PC-9 (cell line): ENCODE measurements at regions not wholly inside any gene's neighbourhood (a gene's known extent, or its start where the extent isn't known, plus 50 kb on each side); places are given as distances from the start of the nearest gene placed in this dataset.

Experiments used
- BruUV-seq: library from RNA; stranded (reverse); fragments of 400-500 nt; replicated peaks from 2 replicates; lab custom pipeline; 2021; lab: Mats Ljungman, UMichigan
- CTCF ChIA-PET: fragments of 300-600 bp; sonication (Branson Sonifier 250); formaldehyde crosslinking; loops from one replicate; lab custom pipeline; 2022; ENCODE audit warnings: antibody characterized with exemption; lab: Charles Lee
- POLR2A ChIA-PET: fragments of 300-600 bp; sonication (Branson Sonifier 250); formaldehyde crosslinking; loops from one replicate; lab custom pipeline; 2022; ENCODE audit warnings: antibody characterized with exemption; ENCODE audit not compliant: unreplicated experiment; lab: Charles Lee
- DNase-seq, 2 experiments: peaks; one replicate each; pipeline versions ENCODE4 v3.0.0 to v3.0.0-alpha.2; 2015 to 2022; ENCODE audit warnings: mixed read lengths in 1 of 2
- H2AFZ ChIP-seq: fragments of 200-600 bp; sonication (generic); 2 replicates; pipeline ENCODE4 v1.8.1; 2017; ENCODE audit warnings: antibody characterized with exemption
- H3F3A ChIP-seq: fragments of 200-600 bp; sonication (generic); 2 replicates; pipeline ENCODE4 v1.8.1; 2017; ENCODE audit warnings: antibody characterized with exemption, mild to moderate bottlenecking, low read depth; ENCODE audit not compliant: insufficient read depth
- H3K27ac ChIP-seq: fragments of 200-600 bp; sonication (generic); 2 replicates; pipeline ENCODE4 v1.6.1; 2016; ENCODE audit warnings: mixed run types
- H3K27me3 ChIP-seq: fragments of 200-600 bp; sonication (generic); 2 replicates; pipeline ENCODE4 v1.6.1; 2016; ENCODE audit warnings: low read depth, mixed run types; ENCODE audit not compliant: insufficient read depth
- H3K36me3 ChIP-seq: fragments of 200-600 bp; sonication (generic); 2 replicates; pipeline ENCODE4 v1.6.1; 2016; ENCODE audit warnings: low read depth, mixed run types
- H3K4me1 ChIP-seq: fragments of 200-600 bp; sonication (generic); replicated peaks from 2 replicates; pipeline ENCODE4 v1.6.1; 2016; ENCODE audit warnings: mixed run types; ENCODE audit not compliant: insufficient read depth
- H3K4me2 ChIP-seq: fragments of 200-600 bp; sonication (generic); 2 replicates; pipeline ENCODE4 v1.6.1; 2017; ENCODE audit warnings: mixed run types
- H3K4me3 ChIP-seq: fragments of 200-600 bp; sonication (generic); 2 replicates; pipeline ENCODE4 v1.6.1; 2016; ENCODE audit warnings: mixed run types
- H3K79me2 ChIP-seq: fragments of 200-600 bp; sonication (generic); 2 replicates; pipeline ENCODE4 v1.6.1; 2017; ENCODE audit warnings: low read depth, mixed run types
- H3K9me2 ChIP-seq: fragments of 200-600 bp; sonication (generic); 2 replicates; pipeline ENCODE4 v1.8.1; 2017; ENCODE audit warnings: mild to moderate bottlenecking; ENCODE audit not compliant: insufficient read depth
- H3K9me3 ChIP-seq: fragments of 200-600 bp; sonication (generic); 2 replicates; pipeline ENCODE4 v1.8.1; 2016; ENCODE audit warnings: low read depth; ENCODE audit not compliant: insufficient read depth
- H4K20me1 ChIP-seq: fragments of 200-600 bp; sonication (generic); 2 replicates; pipeline ENCODE4 v1.8.1; 2017; ENCODE audit not compliant: insufficient read depth
- CTCF ChIP-seq: fragments of 200-600 bp; sonication (generic); conservative IDR thresholded peaks from 2 replicates; pipeline ENCODE4 v1.6.1; 2017; ENCODE audit warnings: mixed run types, antibody characterized with exemption, mild to moderate bottlenecking, moderate library complexity
- EZH2 ChIP-seq: fragments of 200-600 bp; sonication (generic); IDR thresholded peaks from 2 replicates; pipeline ENCODE4 v1.8.0; 2017; ENCODE audit warnings: antibody characterized with exemption, low read depth
- intact Hi-C: fragments of 100-400 bp; cut with micrococcal nuclease; formaldehyde crosslinking; loops from one replicate; pipeline ENCODE4 v1.10.0; 2022; ENCODE audit not compliant: unreplicated experiment

- no peaks in the 10 kb centered on the region for H3K9me3 ChIP-seq
- CTCF ChIA-PET: interaction anchor here (0.9 to 1.2 kb wide), 2 partner anchors 22 to 443 kb away, joined by 3 to 4 read pairs; no protein-coding TSS in a partner anchor
- intact Hi-C loops: loop anchor here (1.0 kb wide), 1 partner anchor 22 kb away; no protein-coding TSS in a partner anchor
- no peaks in the 10 kb centered on the region for H3K79me2 ChIP-seq
- no peaks in the 10 kb centered on the region for H3K9me2 ChIP-seq
- no peak overlapping the region for H3K27ac ChIP-seq
- no peak overlapping the region for H2AFZ ChIP-seq
- no peaks in the 10 kb centered on the region for H4K20me1 ChIP-seq
- H3K36me3 ChIP-seq: no peaks in the 10 kb centered on the region
- TF ChIP-seq EZH2 (no peak), CTCF (no peak)
- H3K27me3 ChIP-seq: no peaks in the 10 kb centered on the region
- no peak overlapping the region for H3K4me2 ChIP-seq
- peaks cover 10% of the 10 kb centered on the region for H3K4me1 ChIP-seq
- no peak for DNase-seq
- H3K4me3 ChIP-seq: no peak overlapping the region
- BruUV-seq: no TSS peak
- H3F3A ChIP-seq: peaks cover 12% of the 10 kb centered on the region; the same call in 1 of the 2 replicates
- POLR2A ChIA-PET: no interaction called here
Measured at GRCh38 chr2:200735061-200735460, 76.6 kb upstream of the BZW1 start.

GRCh38 chr2:200736646-200737274 is 75.0 kb upstream of the BZW1 start:
- Histone ChIP-seq H3K27me3 (no peaks in the 10 kb centered on the region), H3K4me3 (no peak overlapping the region), H3F3A (peaks cover 12% of the 10 kb centered on the region; the same call in 1 of the 2 replicates), H3K36me3 (no peaks in the 10 kb centered on the region), H3K9me3 (no peaks in the 10 kb centered on the region), H3K79me2 (no peaks in the 10 kb centered on the region), H3K4me1 (peaks cover 16% of the 10 kb centered on the region), H3K9me2 (no peaks in the 10 kb centered on the region), H3K4me2 (no peak overlapping the region), H4K20me1 (no peaks in the 10 kb centered on the region), H2AFZ (no peak overlapping the region), H3K27ac (no peak overlapping the region)
- TF ChIP-seq EZH2 (no peak), CTCF (no peak)
- CTCF ChIA-PET: interaction anchor here (0.5 to 0.6 kb wide), 3 partner anchors 31 to 120 kb away, joined by 4 to 9 read pairs (median 4); no protein-coding TSS in a partner anchor
- no TSS peak for BruUV-seq
- no peak for DNase-seq
- intact Hi-C loops: no loop called here
- POLR2A ChIA-PET: no interaction called here

- no peak for DNase-seq
- Histone ChIP-seq H3K4me2 (no peak overlapping the region), H3K9me2 (no peaks in the 10 kb centered on the region), H3K36me3 (no peaks in the 10 kb centered on the region), H3K27ac (no peak overlapping the region), H3K79me2 (no peaks in the 10 kb centered on the region), H4K20me1 (no peaks in the 10 kb centered on the region), H3F3A (peaks cover 15% of the 10 kb centered on the region; the same call in 1 of the 2 replicates), H3K4me1 (peaks cover 24% of the 10 kb centered on the region), H3K4me3 (no peak overlapping the region), H2AFZ (no peak overlapping the region), H3K9me3 (no peaks in the 10 kb centered on the region), H3K27me3 (no peaks in the 10 kb centered on the region)
- no TSS peak for BruUV-seq
- no peak for TF ChIP-seq CTCF
- ChIA-PET POLR2A (no interaction called here), CTCF (interaction anchor here (0.6 kb wide), 1 partner anchor 352 kb away, joined by 7 read pairs; no protein-coding TSS in a partner anchor)
- intact Hi-C loops: no loop called here
Measured at GRCh38 chr2:200737585-200737984, 74.1 kb upstream of the BZW1 start.
